ENCODE measurements at regions not wholly inside any gene's neighbourhood (a gene's known extent, or its start where the extent isn't known, plus 50 kb on each side); places are given as distances from the start of the nearest gene placed in this dataset.

GRCh38 chr16:18013863-18014262, 322.7 kb downstream of the NPIPA8 start:
- no peak for TF ChIP-seq ZNF274 (IDR thresholded peaks at IDR 0.05; ENCODE audit: low read depth, low read length)
- no peak for TF ChIP-seq YY1 (IDR thresholded peaks at IDR 0.05; ENCODE audit: insufficient read depth, insufficient read length)
- no peak for TF ChIP-seq SUZ12 (IDR thresholded peaks at IDR 0.05; ENCODE audit: extremely low read depth, insufficient read depth, insufficient read length)
